Fibroblast of mammary gland (primary cell): ENCODE measurements at regions not wholly inside any gene's neighbourhood (a gene's known extent, or its start where the extent isn't known, plus 50 kb on each side); places are given as distances from the start of the nearest gene placed in this dataset.
A peak's percentile ranks its signal among the peaks of the same experiment; 100 is the strongest.
"Not testable (repeated sequence)": the region's sequence is repeated elsewhere in the genome, so short reads cannot be mapped to it uniquely, and the experiment has no call there.

ENCODE experiments used
- DNase-seq: peaks from one replicate; pipeline ENCODE4 v3.0.0-alpha.2; 2010; ENCODE audit warnings: low read depth
- H3K4me3 ChIP-seq: 2 replicates; pipeline ENCODE4 v1.5.1; 2011; ENCODE audit warnings: low read depth, mild to moderate bottlenecking, low read length, moderate library complexity; ENCODE audit not compliant: control insufficient read depth
- TF ChIP-seq, protein P1 (sequence below): conservative IDR thresholded peaks from 2 replicates; pipeline ENCODE4 v1.5.1; 2011; ENCODE audit warnings: low read depth, low read length, inconsistent platforms; ENCODE audit not compliant: control insufficient read depth, insufficient read depth

DNA sequence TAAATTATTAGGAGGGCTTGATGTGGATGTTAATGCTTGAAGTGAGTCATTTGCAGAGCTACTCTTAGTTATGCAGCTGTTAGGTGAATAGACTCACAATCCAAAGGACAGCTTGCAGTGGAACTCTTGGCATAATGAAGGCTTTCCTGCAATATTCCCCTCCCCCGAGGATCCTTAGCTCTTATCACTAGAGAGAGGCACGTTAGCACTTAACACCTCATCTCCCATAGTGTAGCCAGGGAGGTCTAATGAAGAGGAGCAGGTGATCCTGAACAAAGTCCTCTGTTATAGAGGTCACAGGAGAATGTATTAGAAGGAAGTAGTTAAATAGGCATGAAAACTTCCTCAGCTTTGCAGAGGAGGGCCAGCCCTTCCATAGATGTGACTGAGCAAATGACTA is 919.2 kb upstream of the FAT3 start:
- DNase-seq: no peak
- no peak overlapping the region for H3K4me3 ChIP-seq
- TF ChIP-seq, protein P1, sequence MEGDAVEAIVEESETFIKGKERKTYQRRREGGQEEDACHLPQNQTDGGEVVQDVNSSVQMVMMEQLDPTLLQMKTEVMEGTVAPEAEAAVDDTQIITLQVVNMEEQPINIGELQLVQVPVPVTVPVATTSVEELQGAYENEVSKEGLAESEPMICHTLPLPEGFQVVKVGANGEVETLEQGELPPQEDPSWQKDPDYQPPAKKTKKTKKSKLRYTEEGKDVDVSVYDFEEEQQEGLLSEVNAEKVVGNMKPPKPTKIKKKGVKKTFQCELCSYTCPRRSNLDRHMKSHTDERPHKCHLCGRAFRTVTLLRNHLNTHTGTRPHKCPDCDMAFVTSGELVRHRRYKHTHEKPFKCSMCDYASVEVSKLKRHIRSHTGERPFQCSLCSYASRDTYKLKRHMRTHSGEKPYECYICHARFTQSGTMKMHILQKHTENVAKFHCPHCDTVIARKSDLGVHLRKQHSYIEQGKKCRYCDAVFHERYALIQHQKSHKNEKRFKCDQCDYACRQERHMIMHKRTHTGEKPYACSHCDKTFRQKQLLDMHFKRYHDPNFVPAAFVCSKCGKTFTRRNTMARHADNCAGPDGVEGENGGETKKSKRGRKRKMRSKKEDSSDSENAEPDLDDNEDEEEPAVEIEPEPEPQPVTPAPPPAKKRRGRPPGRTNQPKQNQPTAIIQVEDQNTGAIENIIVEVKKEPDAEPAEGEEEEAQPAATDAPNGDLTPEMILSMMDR: no peak

DNA sequence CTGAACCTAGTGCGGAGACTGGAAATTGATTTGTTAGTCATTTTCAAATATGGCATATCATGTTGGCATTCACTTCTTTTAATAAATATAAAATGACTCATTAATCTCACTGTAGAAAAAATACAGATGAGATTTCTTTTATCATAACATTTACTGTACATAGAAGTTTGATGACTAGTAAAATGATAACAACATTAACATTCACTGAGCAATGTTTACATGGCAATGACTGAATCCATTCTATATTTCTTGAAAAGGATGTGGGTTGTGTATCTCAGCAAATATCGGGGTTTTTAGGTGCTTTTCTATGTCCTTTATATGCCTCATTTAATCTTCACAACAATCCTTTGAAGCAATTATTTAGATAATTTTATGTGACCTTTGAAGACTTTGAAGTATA is 920.9 kb upstream of the FAT3 start:
- TF ChIP-seq, protein P1: no peak
- H3K4me3 ChIP-seq: no peak overlapping the region
- DNase-seq: no peak

DNA sequence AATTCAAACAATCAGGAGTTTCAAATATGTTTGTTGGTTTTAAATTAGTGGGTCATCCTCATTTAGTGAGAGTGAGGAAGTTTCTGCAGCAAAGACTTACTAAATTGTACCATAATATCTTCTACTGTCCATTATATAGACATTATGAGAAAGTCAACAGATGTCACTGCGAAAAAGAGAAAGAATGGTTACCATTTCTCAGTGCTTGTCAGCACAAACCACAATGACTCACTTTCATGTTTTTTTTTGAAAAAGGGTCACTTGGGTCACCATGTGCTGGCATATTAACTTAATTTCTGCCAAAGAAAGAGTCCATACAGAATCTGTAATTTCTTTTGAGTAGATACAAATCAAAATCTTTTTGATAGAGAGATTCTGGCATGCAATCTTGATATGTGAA is 924.6 kb upstream of the FAT3 start:
- H3K4me3 ChIP-seq: no peak overlapping the region
- peak; percentile 1 for DNase-seq
- TF ChIP-seq, protein P1: no peak

DNA sequence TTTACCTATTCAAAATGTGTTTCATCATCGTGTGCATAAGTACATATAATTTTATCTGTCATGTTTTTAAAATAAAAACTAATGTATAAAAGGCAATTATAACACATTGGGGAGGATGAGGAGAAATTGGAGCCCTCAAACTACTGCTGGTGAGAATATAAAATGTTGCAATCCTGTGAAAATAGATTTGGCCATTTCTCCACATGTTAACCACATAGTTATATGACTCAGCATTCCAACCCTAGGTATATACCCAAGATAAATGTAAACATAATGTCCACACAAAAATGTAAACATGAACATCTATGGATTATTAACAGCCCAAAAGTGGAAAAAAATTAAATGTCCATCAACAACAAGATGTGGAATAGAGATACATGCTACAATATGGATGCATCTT is 928.0 kb upstream of the FAT3 start:
- no peak overlapping the region for H3K4me3 ChIP-seq
- TF ChIP-seq, protein P1: no peak
- DNase-seq: no peak

DNA sequence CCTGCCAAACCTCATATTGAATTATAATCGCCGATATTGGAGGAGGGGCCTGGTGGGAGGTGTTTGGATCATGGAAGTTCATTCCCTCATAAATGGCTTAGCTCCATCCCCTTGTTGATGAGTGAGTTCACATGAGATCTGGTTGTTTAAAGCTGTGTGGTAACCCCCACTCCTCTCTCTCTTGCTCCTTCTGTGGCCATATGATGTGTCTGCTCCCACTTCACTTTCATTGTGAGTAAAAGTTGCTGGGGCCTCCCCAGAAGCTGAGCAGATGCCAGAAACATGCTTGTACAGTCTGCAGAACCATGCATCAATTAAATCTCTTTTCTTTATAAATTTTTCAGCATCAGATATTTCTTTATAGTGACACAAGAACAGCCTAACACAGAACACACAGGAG is 929.0 kb upstream of the FAT3 start:
- H3K4me3 ChIP-seq: no peak overlapping the region
- no peak for DNase-seq
- TF ChIP-seq, protein P1: no peak

DNA sequence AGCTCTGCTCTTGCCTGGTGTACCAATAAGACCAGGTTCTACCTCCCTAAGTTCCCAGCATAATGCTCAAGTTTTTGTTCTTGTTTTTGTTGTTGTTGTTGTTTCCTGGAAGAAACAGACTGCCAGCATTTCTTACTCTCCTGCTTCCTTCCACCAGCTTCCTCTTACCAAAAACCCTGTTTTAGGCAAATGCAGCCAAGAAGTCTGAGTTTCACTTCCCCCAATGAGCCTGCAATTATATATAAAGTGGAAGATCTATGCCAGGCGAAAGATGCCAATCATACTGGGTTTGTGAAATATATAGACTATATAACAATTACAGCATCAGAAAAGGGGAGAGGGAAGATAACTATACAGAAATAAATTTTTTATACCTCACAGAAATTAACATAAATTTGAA is 931.5 kb upstream of the FAT3 start:
- TF ChIP-seq, protein P1: no peak
- H3K4me3 ChIP-seq: no peak overlapping the region

DNA sequence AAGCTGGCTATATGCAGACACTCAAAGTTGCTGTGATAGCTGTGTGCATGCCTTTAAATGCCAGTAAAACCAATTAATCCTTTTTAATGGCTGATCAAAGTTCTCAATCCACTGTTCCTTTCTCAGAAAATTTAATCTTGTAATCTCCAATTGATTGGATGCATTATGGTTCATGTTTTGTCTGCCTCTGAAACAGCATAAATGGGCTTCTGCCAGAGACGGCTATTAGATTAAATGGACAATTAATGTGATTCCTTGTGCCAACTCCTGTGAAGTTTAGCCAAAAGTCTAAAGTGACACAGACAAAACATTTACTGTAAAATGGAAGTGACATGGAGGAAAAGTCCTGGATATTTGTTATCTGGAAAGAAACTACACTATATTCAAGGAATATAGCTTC is 952.5 kb upstream of the FAT3 start:
- H3K4me3 ChIP-seq: no peak overlapping the region
- no peak for DNase-seq
- TF ChIP-seq, protein P1: no peak

More for the DNA sequence above, 931.5 kb upstream of the FAT3 start:
- DNase-seq: no peak

DNA sequence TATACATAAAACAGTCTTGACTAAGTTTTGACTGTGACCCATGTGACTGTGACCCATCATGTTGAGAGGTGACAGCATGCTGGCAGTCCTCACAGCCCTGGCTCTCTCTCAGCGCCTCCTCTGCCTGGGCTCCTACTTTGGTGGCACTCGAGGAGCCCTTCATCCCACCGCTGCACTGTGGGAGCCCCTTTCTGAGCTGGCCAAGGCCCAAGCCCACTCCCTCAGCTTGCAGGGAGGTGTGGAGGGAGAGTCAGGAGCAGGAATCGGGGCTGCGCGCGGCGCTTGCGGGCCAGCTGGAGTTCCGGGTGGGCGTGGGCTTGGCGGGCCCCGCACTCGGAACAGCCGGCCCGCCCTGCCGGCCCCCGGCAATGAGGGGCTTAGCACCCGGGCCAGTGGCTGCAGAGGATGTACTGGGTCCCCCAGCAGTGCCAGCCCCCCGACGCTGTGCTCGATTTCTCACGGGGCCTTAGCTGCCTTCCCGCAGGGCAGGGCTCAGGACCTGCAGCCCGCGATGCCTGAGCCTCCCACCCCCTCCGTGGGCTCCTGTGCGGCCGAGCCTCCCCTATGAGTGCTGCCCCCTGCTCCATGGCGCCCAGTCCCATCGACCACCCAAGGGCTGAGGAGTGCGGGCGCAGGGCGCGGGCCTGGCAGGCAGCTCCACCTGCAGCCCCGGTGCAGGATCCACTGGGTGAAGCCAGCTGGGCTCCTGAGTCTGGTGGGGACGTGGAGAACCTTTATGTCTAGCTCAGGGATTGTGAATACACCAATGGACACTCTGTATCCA is 955.9 kb upstream of the FAT3 start:
- not testable (repeated sequence) for H3K4me3 ChIP-seq, DNase-seq
